ENCODE measurements at regions not wholly inside any gene's neighbourhood (a gene's known extent, or its start where the extent isn't known, plus 50 kb on each side); places are given as distances from the start of the nearest gene placed in this dataset.
"Not testable (repeated sequence)": the region's sequence is repeated elsewhere in the genome, so short reads cannot be mapped to it uniquely, and the experiment has no call there.

DNA sequence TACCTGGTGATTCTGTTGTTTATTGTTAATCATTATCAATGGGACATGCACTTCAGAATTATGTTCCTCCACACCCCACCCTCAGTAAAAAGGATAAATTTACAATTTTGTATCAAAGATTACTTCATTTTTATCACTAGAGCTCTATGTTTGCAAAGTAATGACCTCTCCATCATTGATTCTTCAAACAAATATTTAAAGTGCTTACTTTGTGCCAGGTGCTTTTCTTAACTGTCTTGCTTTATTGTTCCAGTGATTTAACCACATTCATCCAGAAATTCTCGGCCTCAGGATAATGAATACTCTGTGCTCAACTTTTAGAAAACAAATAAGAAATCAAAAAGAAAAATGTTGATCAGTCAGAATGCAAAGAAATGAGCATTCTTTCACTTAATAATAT lies 144.9 kb upstream of the FOXP2 start:
- Histone ChIP-seq H4K91ac (ENCODE audit: low read depth, low read length) (no peak overlapping the region), H4K8ac (ENCODE audit: low read depth, low read length) (no peak overlapping the region), H3K79me1 (ENCODE audit: low read length) (no peaks in the 10 kb centered on the region), H3K79me2 (ENCODE audit: control insufficient read depth, insufficient read depth, low read length, poor library complexity) (no peaks in the 10 kb centered on the region), H4K12ac (ENCODE audit: low read depth, low read length) (no peak overlapping the region), H3K23ac (ENCODE audit: low read length) (no peak overlapping the region), H3K4me3 (ENCODE audit: low read depth, low read length) (no peak overlapping the region), H2BK120ac (ENCODE audit: insufficient read depth, low read length, poor library complexity) (no peak overlapping the region), H2BK5ac (ENCODE audit: low read depth, low read length, poor library complexity) (no peak overlapping the region), H3K9ac (ENCODE audit: low read length) (no peak overlapping the region), H3K4me1 (ENCODE audit: control insufficient read depth in 1 of 2, insufficient read depth in 2 of 2, low read length in 2 of 2) (no peaks in the 10 kb centered on the region), H3K18ac (ENCODE audit: low read length) (no peak overlapping the region), H2AK5ac (ENCODE audit: low read length) (no peak overlapping the region), H3K4ac (ENCODE audit: low read depth, low read length) (no peak overlapping the region), H2BK12ac (ENCODE audit: low read length) (no peak overlapping the region), H2AFZ (ENCODE audit: insufficient read depth, low read length, poor library complexity) (no peak overlapping the region), H3K27me3 (ENCODE audit: insufficient read depth, low read length) (no peaks in the 10 kb centered on the region), H3K9me3 (ENCODE audit: insufficient read depth, low read depth, low read length) (no peaks in the 10 kb centered on the region), H3K14ac (ENCODE audit: low read length) (no peak overlapping the region), H3K27ac (ENCODE audit: low read depth, low read length) (no peak overlapping the region), H3K4me2 (ENCODE audit: low read length) (no peak overlapping the region), H3K36me3 (ENCODE audit: control insufficient read depth in 1 of 2, insufficient read depth in 2 of 2, low read length in 2 of 2) (no peaks in the 10 kb centered on the region)
- no peak for DNase-seq
- no CpG with 5 or more reads among the region's 1 CpG for WGBS (ENCODE audit: extremely low coverage, insufficient coverage, insufficient read length)

- not testable (repeated sequence) for H2BK120ac ChIP-seq (ENCODE audit: insufficient read depth, low read length, poor library complexity); H3K9me3 ChIP-seq (ENCODE audit: insufficient read depth, low read depth, low read length); H3K4me1 ChIP-seq (ENCODE audit: control insufficient read depth in 1 of 2, insufficient read depth in 2 of 2, low read length in 2 of 2); H2AK5ac ChIP-seq (ENCODE audit: low read length); H3K4me2 ChIP-seq (ENCODE audit: low read length); H3K9ac ChIP-seq (ENCODE audit: low read length); H3K4ac ChIP-seq (ENCODE audit: low read depth, low read length); H3K27ac ChIP-seq (ENCODE audit: low read depth, low read length); H3K27me3 ChIP-seq (ENCODE audit: insufficient read depth, low read length); H4K12ac ChIP-seq (ENCODE audit: low read depth, low read length); H3K36me3 ChIP-seq (ENCODE audit: control insufficient read depth in 1 of 2, insufficient read depth in 2 of 2, low read length in 2 of 2); H3K79me2 ChIP-seq (ENCODE audit: control insufficient read depth, insufficient read depth, low read length, poor library complexity); H2BK5ac ChIP-seq (ENCODE audit: low read depth, low read length, poor library complexity); H3K79me1 ChIP-seq (ENCODE audit: low read length); H2AFZ ChIP-seq (ENCODE audit: insufficient read depth, low read length, poor library complexity); H3K14ac ChIP-seq (ENCODE audit: low read length); H2BK12ac ChIP-seq (ENCODE audit: low read length); DNase-seq; H3K23ac ChIP-seq (ENCODE audit: low read length); H3K4me3 ChIP-seq (ENCODE audit: low read depth, low read length); H3K18ac ChIP-seq (ENCODE audit: low read length); H4K8ac ChIP-seq (ENCODE audit: low read depth, low read length); H4K91ac ChIP-seq (ENCODE audit: low read depth, low read length)
- no CpG with 5 or more reads among the region's 3 CpGs for WGBS (ENCODE audit: extremely low coverage, insufficient coverage, insufficient read length)
Measured at GRCh38 chr7:114267550-114267949, 147.1 kb upstream of the FOXP2 start.

GRCh38 chr7:114264023-114264422 lies 150.6 kb upstream of the FOXP2 start:
- H3K79me1 ChIP-seq (ENCODE audit: low read length): no peaks in the 10 kb centered on the region
- no peak overlapping the region for H4K12ac ChIP-seq (ENCODE audit: low read depth, low read length)
- no CpG with 5 or more reads among the region's 2 CpGs for WGBS (ENCODE audit: extremely low coverage, insufficient coverage, insufficient read length)

GRCh38 chr7:114263219-114263618 lies 151.4 kb upstream of the FOXP2 start:
- Histone ChIP-seq H3K4me3 (ENCODE audit: low read depth, low read length) (no peak overlapping the region), H4K91ac (ENCODE audit: low read depth, low read length) (no peak overlapping the region), H3K79me2 (ENCODE audit: control insufficient read depth, insufficient read depth, low read length, poor library complexity) (no peaks in the 10 kb centered on the region), H2BK5ac (ENCODE audit: low read depth, low read length, poor library complexity) (no peak overlapping the region), H2BK12ac (ENCODE audit: low read length) (no peak overlapping the region), H2AK5ac (ENCODE audit: low read length) (no peak overlapping the region), H3K23ac (ENCODE audit: low read length) (no peak overlapping the region), H3K4me1 (ENCODE audit: control insufficient read depth in 1 of 2, insufficient read depth in 2 of 2, low read length in 2 of 2) (no peaks in the 10 kb centered on the region), H3K4ac (ENCODE audit: low read depth, low read length) (no peak overlapping the region), H3K18ac (ENCODE audit: low read length) (no peak overlapping the region), H3K4me2 (ENCODE audit: low read length) (no peak overlapping the region), H2AFZ (ENCODE audit: insufficient read depth, low read length, poor library complexity) (no peak overlapping the region), H4K8ac (ENCODE audit: low read depth, low read length) (no peak overlapping the region), H3K79me1 (ENCODE audit: low read length) (no peaks in the 10 kb centered on the region), H2BK120ac (ENCODE audit: insufficient read depth, low read length, poor library complexity) (no peak overlapping the region), H3K9me3 (ENCODE audit: insufficient read depth, low read depth, low read length) (no peaks in the 10 kb centered on the region), H3K9ac (ENCODE audit: low read length) (no peak overlapping the region), H3K14ac (ENCODE audit: low read length) (no peak overlapping the region), H3K36me3 (ENCODE audit: control insufficient read depth in 1 of 2, insufficient read depth in 2 of 2, low read length in 2 of 2) (no peaks in the 10 kb centered on the region), H4K12ac (ENCODE audit: low read depth, low read length) (no peak overlapping the region), H3K27me3 (ENCODE audit: insufficient read depth, low read length) (no peaks in the 10 kb centered on the region), H3K27ac (ENCODE audit: low read depth, low read length) (no peak overlapping the region)
- WGBS (ENCODE audit: extremely low coverage, insufficient coverage, insufficient read length): no CpG with 5 or more reads among the region's 3 CpGs
- DNase-seq: no peak

More at GRCh38 chr7:114264023-114264422, 150.6 kb upstream of the FOXP2 start:
- Histone ChIP-seq H3K9ac (ENCODE audit: low read length) (no peak overlapping the region), H4K91ac (ENCODE audit: low read depth, low read length) (no peak overlapping the region), H3K14ac (ENCODE audit: low read length) (no peak overlapping the region), H3K4me1 (ENCODE audit: control insufficient read depth in 1 of 2, insufficient read depth in 2 of 2, low read length in 2 of 2) (no peaks in the 10 kb centered on the region), H4K8ac (ENCODE audit: low read depth, low read length) (no peak overlapping the region), H3K36me3 (ENCODE audit: control insufficient read depth in 1 of 2, insufficient read depth in 2 of 2, low read length in 2 of 2) (no peaks in the 10 kb centered on the region), H2BK12ac (ENCODE audit: low read length) (no peak overlapping the region), H3K4me2 (ENCODE audit: low read length) (no peak overlapping the region), H3K27ac (ENCODE audit: low read depth, low read length) (no peak overlapping the region), H2BK120ac (ENCODE audit: insufficient read depth, low read length, poor library complexity) (no peak overlapping the region), H3K27me3 (ENCODE audit: insufficient read depth, low read length) (no peaks in the 10 kb centered on the region), H2AK5ac (ENCODE audit: low read length) (no peak overlapping the region), H2BK5ac (ENCODE audit: low read depth, low read length, poor library complexity) (no peak overlapping the region), H3K79me2 (ENCODE audit: control insufficient read depth, insufficient read depth, low read length, poor library complexity) (no peaks in the 10 kb centered on the region), H3K4me3 (ENCODE audit: low read depth, low read length) (no peak overlapping the region), H3K18ac (ENCODE audit: low read length) (no peak overlapping the region), H3K4ac (ENCODE audit: low read depth, low read length) (no peak overlapping the region), H3K23ac (ENCODE audit: low read length) (no peak overlapping the region), H2AFZ (ENCODE audit: insufficient read depth, low read length, poor library complexity) (no peak overlapping the region), H3K9me3 (ENCODE audit: insufficient read depth, low read depth, low read length) (no peaks in the 10 kb centered on the region)
- DNase-seq: peak in 1 of 2 donors; percentile 8
